HepG2 (cell line): ENCODE measurements at regions not wholly inside any gene's neighbourhood (a gene's known extent, or its start where the extent isn't known, plus 50 kb on each side); places are given as distances from the start of the nearest gene placed in this dataset.

ENCODE experiments used
- ATAC-seq: fragments of 200-7000 bp; cut with Tn5 transposase; 3 replicates; pipeline ENCODE4 v1.9.1; 2020; ENCODE audit warnings: mild to moderate bottlenecking, moderate library complexity
- BruUV-seq: library from RNA; stranded (reverse); fragments of 400-500 nt; replicated peaks from 2 replicates; lab custom pipeline; 2021; lab: Mats Ljungman, UMichigan
- CTCF ChIA-PET: fragments of 300-600 bp; formaldehyde crosslinking; extraction: SDS; loops from one replicate; lab custom pipeline; 2021; ENCODE audit warnings: low total read pairs, inconsistent platforms, low intra/inter-chr PET ratio; lab: Yijun Ruan, JAX
- POLR2A ChIA-PET: fragments of 350-600 bp; sonication (Branson Sonifier 250); formaldehyde crosslinking; loops from one replicate; lab custom pipeline; 2020; ENCODE audit warnings: antibody characterized with exemption, inconsistent platforms; lab: Yijun Ruan, JAX
- DNase-seq: peaks from one replicate; pipeline ENCODE4 v3.0.0-alpha.2; 2015; ENCODE audit warnings: low spot score
- FAIRE-seq: peaks from 3 replicates; lab custom pipeline; 2011; peaks lifted over from hg19 to GRCh38; lab: Jason Lieb, UNC
- H2AFZ ChIP-seq: one replicate; pipeline ENCODE4 v1.6.1; 2011; ENCODE audit warnings: low read length, inconsistent platforms
- H3K27ac ChIP-seq: fragments of 300-600 bp; 3 replicates; pipeline ENCODE4 v1.8.0; 2011; ENCODE audit warnings: mixed run types, mild to moderate bottlenecking, mixed read lengths, low read length, inconsistent platforms; ENCODE audit not compliant: insufficient read depth; ENCODE audit errors: extremely low read length
- H3K27me3 ChIP-seq, 2 experiments: fragments of 200-600 bp in 1 of 2; 2 replicates in 1 of 2; 3 replicates in 1 of 2; pipeline versions ENCODE4 v1.6.0 to v1.8.0; 2011; ENCODE audit warnings: low read length in 2 of 2, mild to moderate bottlenecking in 2 of 2, moderate library complexity in 2 of 2, inconsistent platforms in 1 of 2; ENCODE audit not compliant: insufficient read depth in 2 of 2, control insufficient read depth in 1 of 2
- H3K36me3 ChIP-seq, 2 experiments: fragments of 200-600 bp in 1 of 2; replicated peaks in 1 of 2; 2 replicates in 1 of 2; 3 replicates in 1 of 2; pipeline versions ENCODE4 v1.5.1 to v1.8.0; 2011; ENCODE audit warnings: low read length in 2 of 2, inconsistent platforms in 1 of 2; ENCODE audit not compliant: insufficient read depth in 2 of 2, control insufficient read depth in 1 of 2
- H3K4me1 ChIP-seq: 2 replicates; pipeline ENCODE4 v1.5.1; 2012; ENCODE audit warnings: low read length, inconsistent platforms; ENCODE audit not compliant: insufficient read depth
- H3K4me2 ChIP-seq: 2 replicates; pipeline ENCODE4 v1.6.0; 2011; ENCODE audit warnings: low read depth, low read length, inconsistent platforms
- H3K4me3 ChIP-seq, 3 experiments: fragments of 200-600 bp in 1 of 3; sonication (generic), shearing (Covaris generic) in 1 of 3; replicated peaks in 1 of 3; 2 replicates each; pipeline ENCODE4 v1.5.1; 2011 to 2016; ENCODE audit warnings: low read length in 3 of 3, inconsistent platforms in 2 of 3, low read depth in 2 of 3, mild to moderate bottlenecking in 2 of 3, control low read depth in 1 of 3, mixed read lengths in 1 of 3; ENCODE audit not compliant: insufficient read depth in 1 of 3
- H3K79me2 ChIP-seq: one replicate; pipeline ENCODE4 v1.6.1; 2011; ENCODE audit warnings: low read length, inconsistent platforms; ENCODE audit not compliant: insufficient read depth
- H3K9ac ChIP-seq: 2 replicates; pipeline ENCODE4 v1.6.0; 2011; ENCODE audit warnings: mild to moderate bottlenecking, low read depth, low read length, inconsistent platforms; ENCODE audit not compliant: insufficient read depth
- H3K9me3 ChIP-seq: 2 replicates; pipeline ENCODE4 v1.5.1; 2012; ENCODE audit warnings: mild to moderate bottlenecking, low read length
- H4K20me1 ChIP-seq: 2 replicates; pipeline ENCODE4 v1.6.0; 2011; ENCODE audit warnings: inconsistent platforms, mild to moderate bottlenecking, low read length, moderate library complexity; ENCODE audit not compliant: insufficient read depth
- BCL6 ChIP-seq: IDR thresholded peaks from 2 replicates; pipeline ENCODE4 v1.6.1; 2016; ENCODE audit warnings: missing genetic modification reagents, missing compliant biosample characterization
- CBFB ChIP-seq: sonication (generic); formaldehyde crosslinking; IDR thresholded peaks from 2 replicates; pipeline ENCODE4 v1.4.0; 2020; ENCODE audit warnings: missing genetic modification reagents
- DPF2 ChIP-seq: sonication (generic); formaldehyde crosslinking; IDR thresholded peaks from 2 replicates; pipeline ENCODE4 v1.4.0; 2020; ENCODE audit warnings: mild to moderate bottlenecking, low read depth, missing genetic modification reagents, borderline replicate concordance
- MNT ChIP-seq: fragments of 450-650 bp; IDR thresholded peaks from 2 replicates; pipeline ENCODE4 v1.6.1; 2016
- NRL ChIP-seq: sonication (generic); formaldehyde crosslinking; IDR thresholded peaks from 2 replicates; pipeline ENCODE4 v1.5.0; 2020; ENCODE audit warnings: missing genetic modification reagents, mild to moderate bottlenecking, moderate library complexity, borderline replicate concordance
- PLSCR1 ChIP-seq: sonication (generic); formaldehyde crosslinking; IDR thresholded peaks from 2 replicates; pipeline ENCODE4 v1.5.0; 2020; ENCODE audit warnings: missing genetic modification reagents, mild to moderate bottlenecking, borderline replicate concordance
- RBAK ChIP-seq: sonication (generic); formaldehyde crosslinking; IDR thresholded peaks from 2 replicates; pipeline ENCODE4 v1.5.1; 2020; ENCODE audit warnings: mild to moderate bottlenecking, missing genetic modification reagents
- SMARCE1 ChIP-seq: fragments of 450-650 bp; IDR thresholded peaks from 2 replicates; pipeline ENCODE4 v1.6.1; 2017; ENCODE audit warnings: borderline replicate concordance
- TCF7L2 ChIP-seq: IDR thresholded peaks from 2 replicates; pipeline ENCODE4 v1.6.1; 2011; ENCODE audit warnings: mild to moderate bottlenecking, low read depth, low read length, moderate library complexity
- ZBTB26 ChIP-seq: IDR thresholded peaks from 2 replicates; pipeline ENCODE4 v1.6.1; 2016; ENCODE audit warnings: missing compliant biosample characterization, missing genetic modification reagents, borderline replicate concordance
- ZC3H4 ChIP-seq: sonication (generic); formaldehyde crosslinking; IDR thresholded peaks from 2 replicates; pipeline ENCODE4 v1.4.0; 2020; ENCODE audit warnings: missing genetic modification reagents, borderline replicate concordance
- ZIK1 ChIP-seq: sonication (generic); formaldehyde crosslinking; IDR thresholded peaks from 2 replicates; pipeline ENCODE4 v1.5.0; 2020; ENCODE audit warnings: mild to moderate bottlenecking, low read depth, missing genetic modification reagents, borderline replicate concordance
- ZNF143 ChIP-seq: sonication (generic); formaldehyde crosslinking; IDR thresholded peaks from 2 replicates; pipeline ENCODE4 v1.4.0; 2020; ENCODE audit warnings: missing genetic modification reagents
- ZNF431 ChIP-seq: sonication (generic); formaldehyde crosslinking; IDR thresholded peaks from 2 replicates; pipeline ENCODE4 v1.9.0; 2022; ENCODE audit warnings: missing genetic modification reagents, low read depth, mild to moderate bottlenecking, borderline replicate concordance
- ZNF773 ChIP-seq: sonication (generic); formaldehyde crosslinking; IDR thresholded peaks from 2 replicates; pipeline ENCODE4 v1.4.0; 2020; ENCODE audit warnings: missing genetic modification reagents, borderline replicate concordance
- WGBS: methylation state at CpG from one replicate; pipeline ENCODE4 v1.1.6; 2017; ENCODE audit warnings: low lambda C conversion rate; 5-methylcytosine and 5-hydroxymethylcytosine counted together
- in situ Hi-C: cut with HindIII; loops from 2 replicates; pipeline ENCODE4 v1.10.0; 2017; ENCODE audit warnings: low pct_unique_long_range_greater_than_20kb; ENCODE audit not compliant: extremely low pct_ligation_motif_present
- intact Hi-C: fragments of 100-400 bp; cut with micrococcal nuclease; formaldehyde crosslinking; loops from one replicate; pipeline ENCODE4 v1.10.0; 2022; ENCODE audit not compliant: unreplicated experiment

GRCh38 chr11:14579646-14580045 lies 59.5 kb upstream of the PSMA1 start:
- no peak for ATAC-seq
- CTCF ChIA-PET, result no interaction called here

GRCh38 chr11:14582793-14583192 lies 60.8 kb upstream of the PDE3B start:
- FAIRE-seq (no peak), DNase-seq (no peak), ATAC-seq (no peak)
- in situ Hi-C loops (no loop called here), intact Hi-C loops (loop anchor here (1.0 to 5.0 kb wide), 2 partner anchors 35 to 42 kb away; no protein-coding TSS in a partner anchor)
- H3K27ac ChIP-seq, result peak overlapping the region; percentile 72
- no peaks in the 10 kb centered on the region for H3K9me3 ChIP-seq
- H3K9ac ChIP-seq, result no peak overlapping the region
- no TSS peak for BruUV-seq
- H4K20me1 ChIP-seq, result no peaks in the 10 kb centered on the region
- no peaks in the 10 kb centered on the region for H3K27me3 ChIP-seq
- no peaks in the 10 kb centered on the region for H3K36me3 ChIP-seq
- H3K4me1 ChIP-seq, result peaks cover 57% of the 10 kb centered on the region
- H3K4me2 ChIP-seq, result peak overlapping the region; percentile 61
- no peak overlapping the region for H3K4me3 ChIP-seq
- WGBS, result 100% methylated on average over 6 of the region's 6 CpGs
- ChIA-PET CTCF (no interaction called here), POLR2A (interaction anchor here (1.6 kb wide), 1 partner anchor 60 kb away, joined by 3 read pairs; no protein-coding TSS in a partner anchor)
- no peaks in the 10 kb centered on the region for H3K79me2 ChIP-seq
- no peak overlapping the region for H2AFZ ChIP-seq
- TF ChIP-seq RBAK (CRISPR knock-in tag) (no peak), CBFB (CRISPR knock-in tag) (no peak), DPF2 (CRISPR knock-in tag) (no peak), ZNF143 (no peak), ZNF773 (CRISPR knock-in tag) (no peak), ZIK1 (CRISPR knock-in tag) (no peak), ZNF431 (no peak), NRL (CRISPR knock-in tag) (no peak), ZBTB26 (CRISPR knock-in tag) (no peak), ZC3H4 (CRISPR knock-in tag) (no peak), TCF7L2 (no peak), PLSCR1 (CRISPR knock-in tag) (no peak), SMARCE1 (no peak)

More at GRCh38 chr11:14579646-14580045, 59.5 kb upstream of the PSMA1 start:
- Histone ChIP-seq H3K4me2 (no peak overlapping the region), H3K4me1 (peaks cover 50% of the 10 kb centered on the region), H4K20me1 (no peaks in the 10 kb centered on the region), H2AFZ (no peak overlapping the region), H3K9ac (no peak overlapping the region), H3K27ac (no peak overlapping the region), H3K36me3 (no peaks in the 10 kb centered on the region), H3K27me3 (no peaks in the 10 kb centered on the region), H3K4me3 (no peak overlapping the region), H3K9me3 (no peaks in the 10 kb centered on the region), H3K79me2 (no peaks in the 10 kb centered on the region)
- POLR2A ChIA-PET, result no interaction called here
- in situ Hi-C loops, result no loop called here
- FAIRE-seq (no peak), DNase-seq (no peak)
- TF ChIP-seq MNT, result 0 out of 2 replicates have a peak, but pooled peaks have one; percentile 29
- TF ChIP-seq BCL6, result no peak
- BruUV-seq, result no TSS peak
- intact Hi-C loops, result loop anchor here (5.0 kb wide), 1 partner anchor 38 kb away; no protein-coding TSS in a partner anchor
